Stimulated activated CD4-positive, alpha-beta T cell treated with anti-CD3 and anti-CD28 coated beads, Interleukin-1b, Interleukin-23, amount 100 ng/mL, for 48 hours (primary cell): ENCODE measurements at regions not wholly inside any gene's neighbourhood (a gene's known extent, or its start where the extent isn't known, plus 50 kb on each side); places are given as distances from the start of the nearest gene placed in this dataset.

ENCODE experiments used
- DNase-seq: peaks from one replicate; pipeline ENCODE4 v3.0.0-alpha.2; 2020

GRCh38 chr10:110442746-110443145 lies 55.0 kb upstream of the DUSP5 start:
- no peak for DNase-seq

- DNase-seq, result no peak
Observed at GRCh38 chr10:110443239-110444003, 54.3 kb upstream of the DUSP5 start.

- no peak for DNase-seq
Observed at GRCh38 chr10:110444004-110444337, 53.7 kb upstream of the DUSP5 start.

- DNase-seq, result no peak
Observed at GRCh38 chr10:110445871-110446270, 51.8 kb upstream of the DUSP5 start.

- DNase-seq, result no peak
Observed at GRCh38 chr10:110446277-110446676, 51.4 kb upstream of the DUSP5 start.

GRCh38 chr10:110446954-110447608 lies 50.6 kb upstream of the DUSP5 start:
- no peak for DNase-seq

GRCh38 chr10:110447886-110448285 lies 49.8 kb upstream of the DUSP5 start:
- no peak for DNase-seq
